ENCODE measurements at regions not wholly inside any gene's neighbourhood (a gene's known extent, or its start where the extent isn't known, plus 50 kb on each side); places are given as distances from the start of the nearest gene placed in this dataset.

- 58% methylated on average over 3 of the region's 3 CpGs for WGBS (ENCODE audit: insufficient coverage, insufficient replicate concordance, low lambda C conversion rate, missing lambda C conversion rate)
- no peaks in the 10 kb centered on the region for H3K27me3 ChIP-seq (replicated peaks in 1 of 2; ENCODE audit: control insufficient read depth in 2 of 2, insufficient read depth in 2 of 2, low read length in 1 of 2)
- no peak overlapping the region for H3K4me2 ChIP-seq (ENCODE audit: control insufficient read depth, insufficient read depth)
- no peak overlapping the region for H2AFZ ChIP-seq (ENCODE audit: control insufficient read depth, low read depth, low read length)
- ATAC-seq (no peak), DNase-seq (ENCODE audit: low read depth, low spot score) (no peak), FAIRE-seq (no peak)
- no peak overlapping the region for H3K27ac ChIP-seq (ENCODE audit: control insufficient read depth, insufficient read depth)
- TF ChIP-seq JUNB (IDR thresholded peaks at IDR 0.05) (no peak), NFXL1 (IDR thresholded peaks at IDR 0.05; ENCODE audit: borderline replicate concordance) (no peak), DPF2 (IDR thresholded peaks at IDR 0.05) (no peak), MTA2 (IDR thresholded peaks at IDR 0.05; ENCODE audit: low read depth) (no peak)
- POLR2A ChIA-PET = no interaction called here
- no peak overlapping the region for H3K9ac ChIP-seq (ENCODE audit: control insufficient read depth, insufficient read depth, low read length)
- intact Hi-C loops (cut with micrococcal nuclease; ENCODE audit: unreplicated experiment) = no loop called here
- BruUV-seq (replicated peaks) = no TSS peak
- no peaks in the 10 kb centered on the region for H3K9me3 ChIP-seq (replicated peaks; ENCODE audit: control insufficient read depth, insufficient read depth, low read length)
- H3K36me3 ChIP-seq (ENCODE audit: control insufficient read depth in 2 of 2, insufficient read depth in 2 of 2, low read length in 1 of 2) = no peaks in the 10 kb centered on the region
- CTCF ChIA-PET = no interaction called here
- in situ Hi-C loops (cut with MboI) = no loop called here
- RAD21 ChIA-PET (ENCODE audit: unreplicated experiment) = no interaction called here
- H3K79me2 ChIP-seq (ENCODE audit: control insufficient read depth, insufficient read depth, low read length) = no peaks in the 10 kb centered on the region
- SMC1A ChIA-PET (ENCODE audit: uncharacterized antibody, unreplicated experiment) = no interaction called here
- no peaks in the 10 kb centered on the region for H4K20me1 ChIP-seq (ENCODE audit: control insufficient read depth, insufficient read depth)
- H3K4me3 ChIP-seq = no peak overlapping the region
- no peaks in the 10 kb centered on the region for H3K4me1 ChIP-seq (ENCODE audit: control insufficient read depth, insufficient read depth, low read length)
Measured at GRCh38 chr7:41576166-41576565, 126.7 kb downstream of the INHBA start.

GRCh38 chr7:41574377-41574776, 128.5 kb downstream of the INHBA start:
- TF ChIP-seq TCF7 (IDR thresholded peaks at IDR 0.05; ENCODE audit: borderline replicate concordance) (no peak), SREBF2 (IDR thresholded peaks at IDR 0.05; ENCODE audit: low read length) (no peak), CEBPZ (IDR thresholded peaks at IDR 0.05; ENCODE audit: low read depth, low read length) (no peak), YBX1 (IDR thresholded peaks at IDR 0.05) (no peak)
- BruUV-seq (replicated peaks) = no TSS peak
- intact Hi-C loops (cut with micrococcal nuclease; ENCODE audit: unreplicated experiment) (no loop called here), in situ Hi-C loops (cut with MboI) (no loop called here)
- no peaks in the 10 kb centered on the region for H3K27me3 ChIP-seq (replicated peaks in 1 of 2; ENCODE audit: control insufficient read depth in 2 of 2, insufficient read depth in 2 of 2, low read length in 1 of 2)
- H3K4me1 ChIP-seq (ENCODE audit: control insufficient read depth, insufficient read depth, low read length) = no peaks in the 10 kb centered on the region
- H3K9ac ChIP-seq (ENCODE audit: control insufficient read depth, insufficient read depth, low read length) = no peak overlapping the region
- no peaks in the 10 kb centered on the region for H3K79me2 ChIP-seq (ENCODE audit: control insufficient read depth, insufficient read depth, low read length)
- ChIA-PET SMC1A (ENCODE audit: uncharacterized antibody, unreplicated experiment) (interaction anchor here (0.7 to 1.4 kb wide), 3 partner anchors 11 to 24 kb away, joined by 3 read pairs; no protein-coding TSS in a partner anchor), CTCF (no interaction called here), POLR2A (no interaction called here), RAD21 (ENCODE audit: unreplicated experiment) (no interaction called here)
- FAIRE-seq = no peak
- no peak overlapping the region for H3K4me3 ChIP-seq
- no peak for ATAC-seq
- no peak overlapping the region for H3K27ac ChIP-seq (ENCODE audit: control insufficient read depth, insufficient read depth)
- no peaks in the 10 kb centered on the region for H3K36me3 ChIP-seq (ENCODE audit: control insufficient read depth in 2 of 2, insufficient read depth in 2 of 2, low read length in 1 of 2)
- no peaks in the 10 kb centered on the region for H3K9me3 ChIP-seq (replicated peaks; ENCODE audit: control insufficient read depth, insufficient read depth, low read length)
- H2AFZ ChIP-seq (ENCODE audit: control insufficient read depth, low read depth, low read length) = no peak overlapping the region
- no peak overlapping the region for H3K4me2 ChIP-seq (ENCODE audit: control insufficient read depth, insufficient read depth)
- H4K20me1 ChIP-seq (ENCODE audit: control insufficient read depth, insufficient read depth) = no peaks in the 10 kb centered on the region
- DNase-seq (ENCODE audit: low read depth, low spot score) = no peak

Measured in GM12878 (cell line).